ENCODE measurements at regions not wholly inside any gene's neighbourhood (a gene's known extent, or its start where the extent isn't known, plus 50 kb on each side); places are given as distances from the start of the nearest gene placed in this dataset.
A peak's percentile ranks its signal among the peaks of the same experiment; 100 is the strongest.

- TF ChIP-seq PRDM15 (CRISPR knock-in tag; IDR thresholded peaks at IDR 0.05) (no peak), SP2 (CRISPR knock-in tag; IDR thresholded peaks at IDR 0.05) (no peak), ZNF230 (CRISPR knock-in tag; IDR thresholded peaks at IDR 0.05) (no peak), POLR2AphosphoS2 (IDR thresholded peaks at IDR 0.05; ENCODE audit: low read depth, low read length) (no peak), MAFK (conservative IDR thresholded peaks at IDR 0.05 in 1 of 2, IDR thresholded peaks at IDR 0.05 in 1 of 2; ENCODE audit: low read length in 2 of 2) (no peak), PHF20 (CRISPR knock-in tag; IDR thresholded peaks at IDR 0.05) (no peak), ZBTB1 (CRISPR knock-in tag; IDR thresholded peaks at IDR 0.05; ENCODE audit: borderline replicate concordance) (no peak), ZNF839 (CRISPR knock-in tag; IDR thresholded peaks at IDR 0.05; ENCODE audit: borderline replicate concordance) (no peak), ZBTB7B (CRISPR knock-in tag; IDR thresholded peaks at IDR 0.05) (peak; percentile 56), HNRNPL (IDR thresholded peaks at IDR 0.05; ENCODE audit: low read depth, low read length) (no peak), ZNF777 (CRISPR knock-in tag; IDR thresholded peaks at IDR 0.05) (no peak), ZNF460 (CRISPR knock-in tag; IDR thresholded peaks at IDR 0.05; ENCODE audit: borderline replicate concordance) (no peak), PBX2 (CRISPR knock-in tag; IDR thresholded peaks at IDR 0.05) (no peak), ZBTB39 (CRISPR knock-in tag; IDR thresholded peaks at IDR 0.05) (no peak), TFE3 (CRISPR knock-in tag; IDR thresholded peaks at IDR 0.05) (no peak), IKZF5 (CRISPR knock-in tag; IDR thresholded peaks at IDR 0.05) (peak; percentile 61; the same call in 1 of the 2 replicates), ZFYVE20 (CRISPR knock-in tag; IDR thresholded peaks at IDR 0.05; ENCODE audit: borderline replicate concordance, low read depth) (no peak), KDM2A (CRISPR knock-in tag; IDR thresholded peaks at IDR 0.05; ENCODE audit: borderline replicate concordance, low read depth) (peak; percentile 31; the same call in 1 of the 2 replicates), E2F2 (CRISPR knock-in tag; IDR thresholded peaks at IDR 0.05; ENCODE audit: borderline replicate concordance) (no peak), RAD21 (CRISPR knock-in tag; IDR thresholded peaks at IDR 0.05) (peak; percentile 45; the same call in 1 of the 2 replicates)
These were observed 59.4 kb downstream of the RHOB start (continued) for GRCh38 chr2:20506201-20506685.

Measured in HepG2 (cell line).